ENCODE measurements at regions not wholly inside any gene's neighbourhood (a gene's known extent, or its start where the extent isn't known, plus 50 kb on each side); places are given as distances from the start of the nearest gene placed in this dataset.
"Not testable (repeated sequence)": the region's sequence is repeated elsewhere in the genome, so short reads cannot be mapped to it uniquely, and the experiment has no call there.

DNA sequence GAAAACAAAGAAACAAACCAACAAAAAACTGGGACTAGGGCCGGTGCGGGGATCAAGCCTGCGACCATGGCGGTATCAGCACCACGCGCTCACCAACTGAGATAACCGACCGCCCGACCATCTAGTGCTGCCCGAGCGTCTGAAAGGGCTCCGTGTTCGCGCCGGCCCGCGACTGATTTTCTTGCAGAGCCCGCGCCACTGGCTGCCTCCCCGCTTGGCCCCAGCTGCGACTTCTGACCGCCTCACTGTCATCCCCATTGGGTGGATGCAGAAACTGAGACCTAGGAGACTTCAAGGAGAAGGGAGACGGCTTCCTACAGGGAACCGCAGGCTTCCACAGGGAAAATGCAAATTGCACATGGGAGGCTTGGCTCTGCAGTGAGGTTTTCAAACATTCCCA lies 125.3 kb upstream of the PRKX start:
- H2AK9ac ChIP-seq (replicated peaks; ENCODE audit: low read depth, low read length, poor library complexity); H2AK5ac ChIP-seq (ENCODE audit: low read depth, low read length); H4K91ac ChIP-seq (ENCODE audit: insufficient read depth, low read depth, low read length); H3K56ac ChIP-seq (ENCODE audit: extremely low read depth, insufficient read depth, low read length); ATAC-seq (ENCODE audit: low read depth); H3K4me1 ChIP-seq (ENCODE audit: control insufficient read depth, insufficient read depth, low read length); dilution Hi-C loops (cut with HindIII; ENCODE audit: low sequenced_read_pairs, unreplicated experiment); in situ Hi-C loops (cut with MboI; ENCODE audit: low sequenced_read_pairs); H4K5ac ChIP-seq (ENCODE audit: low read depth, low read length); POLR2A ChIA-PET (ENCODE audit: unreplicated experiment); H4K8ac ChIP-seq (ENCODE audit: low read depth in 2 of 2, low read length in 2 of 2); H3K27ac ChIP-seq (ENCODE audit: insufficient read depth, low read length); H3K4me3 ChIP-seq (ENCODE audit: insufficient read depth, low read depth, low read length); H2BK120ac ChIP-seq (ENCODE audit: low read depth, low read length); DNase-seq; H3K18ac ChIP-seq (ENCODE audit: low read depth, low read length); H3K23ac ChIP-seq (ENCODE audit: low read depth, low read length); H3K14ac ChIP-seq (replicated peaks; ENCODE audit: low read depth, low read length); H2BK20ac ChIP-seq (ENCODE audit: low read depth, low read length); H2AFZ ChIP-seq (replicated peaks; ENCODE audit: low read length, poor library complexity); intact Hi-C loops (cut with micrococcal nuclease); BruUV-seq (replicated peaks); H3K79me1 ChIP-seq (ENCODE audit: low read depth in 1 of 2, low read length in 2 of 2); CTCF ChIA-PET; H3K4me2 ChIP-seq (ENCODE audit: low read depth, low read length); H3K36me3 ChIP-seq (ENCODE audit: control insufficient read depth, insufficient read depth, low read length); H3K9me1 ChIP-seq (ENCODE audit: insufficient read depth, low read length); H3K27me3 ChIP-seq (ENCODE audit: control insufficient read depth, insufficient read depth, low read length); H2BK5ac ChIP-seq (ENCODE audit: low read depth, low read length, poor library complexity, severe bottlenecking); H3K4ac ChIP-seq (ENCODE audit: low read depth, low read length); H3K9ac ChIP-seq (ENCODE audit: low read depth, low read length); H2BK15ac ChIP-seq (ENCODE audit: low read depth, low read length); H4K20me1 ChIP-seq (ENCODE audit: insufficient read depth, low read length); H3K9me3 ChIP-seq (ENCODE audit: control insufficient read depth, insufficient read depth, low read length): not testable (repeated sequence)
- WGBS, 2 experiments (ENCODE audit: extremely low coverage in 2 of 2, insufficient read length in 1 of 2), result no CpG with 5 or more reads among the region's 24 CpGs

DNA sequence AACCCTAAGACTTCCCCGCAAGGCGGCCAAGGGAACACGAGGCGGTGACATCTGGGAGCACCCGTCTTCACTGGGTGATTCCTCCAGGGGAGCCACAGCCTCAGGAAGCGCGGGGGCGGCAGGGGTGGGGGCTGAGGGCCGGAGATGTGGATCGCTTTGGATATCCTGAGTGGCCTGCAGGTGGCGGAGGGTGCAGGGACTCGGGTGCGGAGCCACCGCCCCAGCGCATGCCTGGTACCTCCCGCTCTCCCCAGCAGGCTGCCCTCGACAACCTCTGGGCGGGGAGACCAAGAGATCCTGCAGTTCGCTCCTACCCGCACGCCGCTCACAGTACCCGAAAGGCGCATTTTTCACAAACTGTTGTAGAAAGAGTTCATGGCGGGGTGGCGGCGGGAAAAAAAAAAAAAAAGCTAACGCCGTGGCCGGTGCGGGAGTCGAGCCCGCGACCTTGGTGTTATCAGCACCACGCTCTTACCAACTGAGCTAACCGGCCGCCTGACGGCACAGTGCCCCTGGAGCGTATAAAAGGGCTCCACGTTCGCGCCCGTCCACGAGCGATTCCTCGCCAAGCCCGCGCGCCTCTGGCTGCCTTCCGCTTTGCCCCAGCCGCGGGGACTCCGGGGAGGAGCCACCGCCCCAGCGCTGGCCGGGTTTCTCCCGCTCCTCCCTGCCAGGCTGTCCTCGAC lies 124.7 kb upstream of the PRKX start:
- CTCF ChIA-PET; H3K23ac ChIP-seq (ENCODE audit: low read depth, low read length); H4K20me1 ChIP-seq (ENCODE audit: insufficient read depth, low read length); H3K14ac ChIP-seq (replicated peaks; ENCODE audit: low read depth, low read length); H3K4me2 ChIP-seq (ENCODE audit: low read depth, low read length); H4K8ac ChIP-seq (ENCODE audit: low read depth in 2 of 2, low read length in 2 of 2); dilution Hi-C loops (cut with HindIII; ENCODE audit: low sequenced_read_pairs, unreplicated experiment); H3K4me1 ChIP-seq (ENCODE audit: control insufficient read depth, insufficient read depth, low read length); H2BK20ac ChIP-seq (ENCODE audit: low read depth, low read length); H2BK120ac ChIP-seq (ENCODE audit: low read depth, low read length); H2AK9ac ChIP-seq (replicated peaks; ENCODE audit: low read depth, low read length, poor library complexity); H3K4ac ChIP-seq (ENCODE audit: low read depth, low read length); H3K4me3 ChIP-seq (ENCODE audit: insufficient read depth, low read depth, low read length); BruUV-seq (replicated peaks); H4K91ac ChIP-seq (ENCODE audit: insufficient read depth, low read depth, low read length); ATAC-seq (ENCODE audit: low read depth); H3K9ac ChIP-seq (ENCODE audit: low read depth, low read length); H3K27me3 ChIP-seq (ENCODE audit: control insufficient read depth, insufficient read depth, low read length); H3K9me1 ChIP-seq (ENCODE audit: insufficient read depth, low read length); H3K79me1 ChIP-seq (ENCODE audit: low read depth in 1 of 2, low read length in 2 of 2); H4K5ac ChIP-seq (ENCODE audit: low read depth, low read length); H2AK5ac ChIP-seq (ENCODE audit: low read depth, low read length); H3K18ac ChIP-seq (ENCODE audit: low read depth, low read length); intact Hi-C loops (cut with micrococcal nuclease); in situ Hi-C loops (cut with MboI; ENCODE audit: low sequenced_read_pairs); H3K56ac ChIP-seq (ENCODE audit: extremely low read depth, insufficient read depth, low read length); H3K9me3 ChIP-seq (ENCODE audit: control insufficient read depth, insufficient read depth, low read length); DNase-seq; H2BK5ac ChIP-seq (ENCODE audit: low read depth, low read length, poor library complexity, severe bottlenecking); H2BK15ac ChIP-seq (ENCODE audit: low read depth, low read length); H3K36me3 ChIP-seq (ENCODE audit: control insufficient read depth, insufficient read depth, low read length); POLR2A ChIA-PET (ENCODE audit: unreplicated experiment); H3K27ac ChIP-seq (ENCODE audit: insufficient read depth, low read length); H2AFZ ChIP-seq (replicated peaks; ENCODE audit: low read length, poor library complexity): not testable (repeated sequence)
- WGBS, 2 experiments (ENCODE audit: extremely low coverage in 2 of 2, insufficient read length in 1 of 2), result no CpG with 5 or more reads among the region's 58 CpGs

Data from IMR-90 (cell line).